HCT116 (cell line): ENCODE measurements at regions not wholly inside any gene's neighbourhood (a gene's known extent, or its start where the extent isn't known, plus 50 kb on each side); places are given as distances from the start of the nearest gene placed in this dataset.

Experiments
- ATF3 ChIP-seq: IDR thresholded peaks from 2 replicates; pipeline ENCODE4 v1.6.1; 2012
- EZH2phosphoT487 ChIP-seq: fragments of 200-600 bp; IDR thresholded peaks from 2 replicates; pipeline ENCODE4 v1.6.1; 2018; ENCODE audit warnings: antibody characterized with exemption, borderline replicate concordance
- POLR2A ChIP-seq: IDR thresholded peaks from 2 replicates; pipeline ENCODE4 v1.7.0; 2011; ENCODE audit warnings: borderline replicate concordance; ENCODE audit not compliant: insufficient read depth, insufficient read length; ENCODE audit errors: extremely low read depth
- POLR2AphosphoS5 ChIP-seq: IDR thresholded peaks from 2 replicates; pipeline ENCODE4 v1.6.1; 2011; ENCODE audit warnings: mild to moderate bottlenecking, low read depth, low read length, moderate library complexity
- RAD21 ChIP-seq: IDR thresholded peaks from 2 replicates; pipeline ENCODE4 v1.6.1; 2012; ENCODE audit warnings: low read depth, mild to moderate bottlenecking
- TCF7L2 ChIP-seq: IDR thresholded peaks from 2 replicates; pipeline ENCODE4 v1.7.0; 2011; ENCODE audit warnings: borderline replicate concordance, inconsistent platforms; ENCODE audit not compliant: insufficient read depth, insufficient read length; ENCODE audit errors: extremely low read depth
- YY1 ChIP-seq: IDR thresholded peaks from 2 replicates; pipeline ENCODE4 v1.6.1; 2011; ENCODE audit warnings: low read length, low read depth, moderate library complexity, mild to moderate bottlenecking; ENCODE audit not compliant: insufficient replicate concordance; ENCODE audit errors: extremely low read depth
- ZNF274 ChIP-seq: fragments of 200-500 bp; sonication (Bioruptor generic); IDR thresholded peaks from 2 replicates; pipeline ENCODE4 v1.6.1; 2014; ENCODE audit warnings: mild to moderate bottlenecking, low read depth, low read length, inconsistent platforms
- TF ChIP-seq, protein P1 (sequence below), 3 experiments: fragments of 200-600 bp in 1 of 3; sonication (generic) in 1 of 3; IDR thresholded peaks in 2 of 3; conservative IDR thresholded peaks in 1 of 3; 2 replicates each; pipeline ENCODE4 v1.5.1; 2012 to 2017; ENCODE audit warnings: low read depth in 2 of 3, low read length in 2 of 3, antibody characterized with exemption in 1 of 3, borderline replicate concordance in 1 of 3, control low read depth in 1 of 3, mild to moderate bottlenecking in 1 of 3, mixed read lengths in 1 of 3, mixed run types in 1 of 3, moderate library complexity in 1 of 3; ENCODE audit not compliant: insufficient read depth in 1 of 3

DNA sequence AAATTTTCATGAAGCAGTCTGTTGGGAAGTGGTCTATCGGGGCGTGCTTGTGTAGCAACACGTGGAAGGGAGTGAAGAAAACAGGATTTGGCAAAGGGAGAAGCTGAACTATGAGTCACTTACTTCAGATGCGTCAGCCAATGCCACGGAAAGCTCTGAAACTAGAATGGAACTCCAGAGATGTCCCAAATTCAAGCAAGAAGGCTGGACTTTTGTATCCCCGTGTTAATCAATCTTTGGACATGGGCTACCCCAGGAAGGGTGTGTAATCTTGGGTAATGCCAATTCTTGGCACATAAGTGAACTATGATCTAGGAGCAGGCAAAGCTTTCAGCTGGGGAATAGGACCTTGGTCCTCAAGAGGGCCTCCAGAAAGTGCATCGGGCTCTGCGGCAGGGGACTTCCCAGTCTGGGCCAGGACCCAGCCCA is 102.6 kb downstream of the ADSS2 start:
- TF ChIP-seq, protein P1, sequence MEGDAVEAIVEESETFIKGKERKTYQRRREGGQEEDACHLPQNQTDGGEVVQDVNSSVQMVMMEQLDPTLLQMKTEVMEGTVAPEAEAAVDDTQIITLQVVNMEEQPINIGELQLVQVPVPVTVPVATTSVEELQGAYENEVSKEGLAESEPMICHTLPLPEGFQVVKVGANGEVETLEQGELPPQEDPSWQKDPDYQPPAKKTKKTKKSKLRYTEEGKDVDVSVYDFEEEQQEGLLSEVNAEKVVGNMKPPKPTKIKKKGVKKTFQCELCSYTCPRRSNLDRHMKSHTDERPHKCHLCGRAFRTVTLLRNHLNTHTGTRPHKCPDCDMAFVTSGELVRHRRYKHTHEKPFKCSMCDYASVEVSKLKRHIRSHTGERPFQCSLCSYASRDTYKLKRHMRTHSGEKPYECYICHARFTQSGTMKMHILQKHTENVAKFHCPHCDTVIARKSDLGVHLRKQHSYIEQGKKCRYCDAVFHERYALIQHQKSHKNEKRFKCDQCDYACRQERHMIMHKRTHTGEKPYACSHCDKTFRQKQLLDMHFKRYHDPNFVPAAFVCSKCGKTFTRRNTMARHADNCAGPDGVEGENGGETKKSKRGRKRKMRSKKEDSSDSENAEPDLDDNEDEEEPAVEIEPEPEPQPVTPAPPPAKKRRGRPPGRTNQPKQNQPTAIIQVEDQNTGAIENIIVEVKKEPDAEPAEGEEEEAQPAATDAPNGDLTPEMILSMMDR (IDR thresholded peaks at IDR 0.05 in 2 of 3, conservative IDR thresholded peaks at IDR 0.05 in 1 of 3; ENCODE audit: borderline replicate concordance in 1 of 3, insufficient read depth in 1 of 3, low read depth in 2 of 3, low read length in 2 of 3) = no peak
- no peak for TF ChIP-seq ATF3
- TF ChIP-seq ZNF274 = no peak
- TF ChIP-seq TCF7L2 = no peak
- no peak for TF ChIP-seq YY1
- no peak for TF ChIP-seq POLR2AphosphoS5
- no peak for TF ChIP-seq RAD21
- TF ChIP-seq EZH2phosphoT487 = no peak
- TF ChIP-seq POLR2A = no peak
